GM23338 (cell line): ENCODE measurements at regions not wholly inside any gene's neighbourhood (a gene's known extent, or its start where the extent isn't known, plus 50 kb on each side); places are given as distances from the start of the nearest gene placed in this dataset.

Source experiments
- ATAC-seq: fragments of 200-7000 bp; cut with Tn5 transposase; 3 replicates; pipeline ENCODE4 v1.9.1; 2020
- DNase-seq: peaks from one replicate; pipeline ENCODE4 v3.0.0-alpha.2; 2015; ENCODE audit warnings: low spot score
- H2AFZ ChIP-seq: fragments of 200-600 bp; sonication (generic); 2 replicates; pipeline ENCODE4 v1.8.0; 2016; ENCODE audit warnings: antibody characterized with exemption, mild to moderate bottlenecking, moderate library complexity
- H3F3A ChIP-seq: fragments of 200-600 bp; sonication (generic); replicated peaks from 2 replicates; pipeline ENCODE4 v1.8.0; 2017; ENCODE audit warnings: antibody characterized with exemption, mixed run types, low read depth
- H3K27ac ChIP-seq: fragments of 200-600 bp; sonication (generic); 2 replicates; pipeline ENCODE4 v1.6.1; 2016; ENCODE audit warnings: low read depth
- H3K27me3 ChIP-seq: fragments of 200-600 bp; sonication (generic); 2 replicates; pipeline ENCODE4 v1.8.0; 2016; ENCODE audit warnings: mild to moderate bottlenecking, mixed run types, moderate library complexity; ENCODE audit not compliant: insufficient read depth
- H3K36me3 ChIP-seq: fragments of 200-600 bp; sonication (generic); 2 replicates; pipeline ENCODE4 v1.8.0; 2016; ENCODE audit warnings: mild to moderate bottlenecking; ENCODE audit not compliant: insufficient read depth
- H3K4me1 ChIP-seq: fragments of 200-600 bp; sonication (generic); 2 replicates; pipeline ENCODE4 v1.8.0; 2016; ENCODE audit warnings: mild to moderate bottlenecking, moderate library complexity; ENCODE audit not compliant: insufficient read depth
- H3K4me2 ChIP-seq: fragments of 200-600 bp; sonication (generic); 2 replicates; pipeline ENCODE4 v1.7.1; 2017; ENCODE audit warnings: mixed run types
- H3K4me3 ChIP-seq: fragments of 200-600 bp; sonication (generic); 2 replicates; pipeline ENCODE4 v1.6.1; 2016; ENCODE audit warnings: mixed run types
- H3K79me2 ChIP-seq: fragments of 200-600 bp; sonication (generic); replicated peaks from 2 replicates; pipeline ENCODE4 v1.8.0; 2017; ENCODE audit warnings: mild to moderate bottlenecking; ENCODE audit not compliant: insufficient read depth
- H3K9me2 ChIP-seq: fragments of 200-600 bp; sonication (generic); 2 replicates; pipeline ENCODE4 v1.8.0; 2017; ENCODE audit not compliant: insufficient read depth
- H4K20me1 ChIP-seq: fragments of 200-600 bp; sonication (generic); replicated peaks from 2 replicates; pipeline ENCODE4 v1.8.0; 2017; ENCODE audit warnings: mild to moderate bottlenecking; ENCODE audit not compliant: insufficient read depth
- H3K27ac Mint-ChIP-seq: 2 replicates; pipeline ENCODE4 v1.8.0; 2020; ENCODE audit warnings: inconsistent platforms, mild to moderate bottlenecking, moderate library complexity, mixed read lengths
- H3K27me3 Mint-ChIP-seq: 3 replicates; pipeline ENCODE4 v1.8.0; 2022; ENCODE audit warnings: low read depth, mild to moderate bottlenecking, moderate library complexity, mixed read lengths, inconsistent platforms; ENCODE audit not compliant: insufficient read depth, poor library complexity
- H3K36me3 Mint-ChIP-seq: 3 replicates; pipeline ENCODE4 v1.8.0; 2021; ENCODE audit warnings: low read depth, mild to moderate bottlenecking, inconsistent platforms, moderate library complexity, mixed read lengths
- H3K4me1 Mint-ChIP-seq: 3 replicates; pipeline ENCODE4 v1.8.0; 2020; ENCODE audit warnings: mild to moderate bottlenecking, inconsistent platforms, mixed read lengths
- H3K4me3 Mint-ChIP-seq: 3 replicates; pipeline ENCODE4 v1.8.0; 2021; ENCODE audit warnings: moderate library complexity, mild to moderate bottlenecking, inconsistent platforms, mixed read lengths
- H3K9me3 Mint-ChIP-seq: 3 replicates; pipeline ENCODE4 v1.8.0; 2020; ENCODE audit warnings: moderate library complexity, mild to moderate bottlenecking, inconsistent platforms, mixed read lengths
- CREB1 ChIP-seq: fragments of 250-450 bp; sonication (Bioruptor Pico); IDR thresholded peaks from 2 replicates; pipeline ENCODE4 v1.5.0; 2020; ENCODE audit warnings: low read depth, mild to moderate bottlenecking, moderate library complexity
- CTCF ChIP-seq, 2 experiments: fragments of 200-600 bp in 1 of 2; sonication (generic) in 1 of 2; conservative IDR thresholded peaks; 2 replicates each; pipeline versions ENCODE4 v1.5.1 to v1.6.1; 2016 to 2017; ENCODE audit warnings: antibody characterized with exemption in 2 of 2, low read depth in 2 of 2, mild to moderate bottlenecking in 2 of 2, moderate library complexity in 1 of 2
- ETS1 ChIP-seq: IDR thresholded peaks from 2 replicates; pipeline ENCODE4 v1.6.1; 2016; ENCODE audit warnings: antibody characterized with exemption
- EZH2 ChIP-seq: fragments of 200-600 bp; sonication (generic); IDR thresholded peaks from one replicate; pipeline ENCODE4 v1.8.0; 2017; ENCODE audit warnings: antibody characterized with exemption, mild to moderate bottlenecking, low read depth; ENCODE audit not compliant: unreplicated experiment
- EZH2phosphoT487 ChIP-seq: fragments of 200-600 bp; sonication (generic); IDR thresholded peaks from one replicate; pipeline ENCODE4 v1.8.1; 2018; ENCODE audit warnings: antibody characterized with exemption; ENCODE audit not compliant: unreplicated experiment
- JUNB ChIP-seq: IDR thresholded peaks from one replicate; pipeline ENCODE4 v1.6.1; 2016; ENCODE audit warnings: antibody characterized with exemption; ENCODE audit not compliant: unreplicated experiment
- NANOG ChIP-seq: IDR thresholded peaks from 2 replicates; pipeline ENCODE4 v1.6.1; 2016; ENCODE audit warnings: antibody characterized with exemption, borderline replicate concordance
- POLR2AphosphoS5 ChIP-seq: IDR thresholded peaks from 2 replicates; pipeline ENCODE4 v1.6.1; 2016; ENCODE audit warnings: antibody characterized with exemption, low read depth
- REST ChIP-seq: IDR thresholded peaks from one replicate; pipeline ENCODE4 v1.6.1; 2018; ENCODE audit warnings: antibody characterized with exemption; ENCODE audit not compliant: unreplicated experiment
- STAT1 ChIP-seq: IDR thresholded peaks from one replicate; pipeline ENCODE4 v1.6.1; 2016; ENCODE audit warnings: antibody characterized with exemption; ENCODE audit not compliant: unreplicated experiment
- ZNF114 ChIP-seq: fragments of 250-450 bp; sonication (Bioruptor Pico); IDR thresholded peaks from 2 replicates; pipeline ENCODE4 v1.5.0; 2020; ENCODE audit warnings: mild to moderate bottlenecking, moderate library complexity
- ZNF331 ChIP-seq: fragments of 250-450 bp; sonication (Bioruptor Pico); IDR thresholded peaks from 2 replicates; pipeline ENCODE4 v1.5.0; 2020; ENCODE audit warnings: low read depth, mild to moderate bottlenecking, moderate library complexity
- ZNF462 ChIP-seq: fragments of 250-450 bp; sonication (Bioruptor Pico); IDR thresholded peaks from 2 replicates; pipeline ENCODE4 v1.5.0; 2020; ENCODE audit warnings: mild to moderate bottlenecking, moderate library complexity

- no peak overlapping the region for H3K4me3 Mint-ChIP-seq
- TF ChIP-seq STAT1 (no peak), ZNF114 (CRISPR knock-in tag) (no peak), ZNF331 (CRISPR knock-in tag) (no peak), ETS1 (no peak), CTCF (conservative IDR thresholded peaks at IDR 0.05; ENCODE audit: low read depth in 2 of 2) (no peak), EZH2 (no peak), NANOG (no peak), POLR2AphosphoS5 (no peak), JUNB (no peak), CREB1 (CRISPR knock-in tag) (no peak), EZH2phosphoT487 (no peak), ZNF462 (CRISPR knock-in tag) (no peak), REST (no peak)
Measured at GRCh38 chr18:14969500-14969899, 221.5 kb downstream of the ANKRD30B start.

More at GRCh38 chr18:14969500-14969899, 221.5 kb downstream of the ANKRD30B start:
- no peak overlapping the region for H3K27ac ChIP-seq
- Mint-ChIP-seq H3K9me3 (peaks cover 53% of the 10 kb centered on the region), H3K4me1 (peaks cover 6% of the 10 kb centered on the region), H3K27me3 (peaks cover 6% of the 10 kb centered on the region), H3K36me3 (peaks cover 10% of the 10 kb centered on the region; the same call in 2 of the 3 replicates), H3K27ac (no peak overlapping the region)
- no peak overlapping the region for H3K4me2 ChIP-seq
- no peaks in the 10 kb centered on the region for H3K36me3 ChIP-seq
- no peaks in the 10 kb centered on the region for H4K20me1 ChIP-seq
- H3K4me3 ChIP-seq = no peak overlapping the region
- no peaks in the 10 kb centered on the region for H3F3A ChIP-seq
- no peaks in the 10 kb centered on the region for H3K27me3 ChIP-seq
- DNase-seq = no peak
- H3K79me2 ChIP-seq = no peaks in the 10 kb centered on the region
- peak; percentile 27; the same call in 1 of the 3 replicates for ATAC-seq
- no peaks in the 10 kb centered on the region for H3K4me1 ChIP-seq
- H2AFZ ChIP-seq = no peak overlapping the region
- no peaks in the 10 kb centered on the region for H3K9me2 ChIP-seq
